Naive B cell (primary cell): ENCODE measurements at regions not wholly inside any gene's neighbourhood (a gene's known extent, or its start where the extent isn't known, plus 50 kb on each side); places are given as distances from the start of the nearest gene placed in this dataset.

Experiments used
- ATAC-seq, 2 donors: fragments of 150-1000 bp; cut with Tn5 transposase; 2 replicates each; pipeline ENCODE4 v1.10.0; 2021; ENCODE audit warnings: low read depth in 2 of 2, mild to moderate bottlenecking in 2 of 2, moderate library complexity in 2 of 2
- DNase-seq: peaks from one replicate; pipeline ENCODE4 v3.0.0; 2022
- H3K27ac Mint-ChIP-seq, 6 donors: one replicate each; pipeline ENCODE4 v1.8.0; 2020 to 2022; ENCODE audit warnings: mild to moderate bottlenecking in 6 of 6, mixed read lengths in 6 of 6, moderate library complexity in 5 of 6, inconsistent platforms in 2 of 6
- H3K27me3 Mint-ChIP-seq, 3 donors: one replicate each; pipeline ENCODE4 v1.8.0; 2021 to 2022; ENCODE audit warnings: mixed read lengths in 3 of 3, mild to moderate bottlenecking in 1 of 3
- H3K36me3 Mint-ChIP-seq, 2 donors: one replicate each; pipeline ENCODE4 v1.8.0; 2020 to 2022; ENCODE audit warnings: mixed read lengths in 2 of 2, inconsistent platforms in 1 of 2, mild to moderate bottlenecking in 1 of 2
- H3K4me1 Mint-ChIP-seq, 3 donors: one replicate each; pipeline ENCODE4 v1.8.0; 2020 to 2022; ENCODE audit warnings: mixed read lengths in 3 of 3, inconsistent platforms in 1 of 3, mild to moderate bottlenecking in 1 of 3, moderate library complexity in 1 of 3
- H3K4me3 Mint-ChIP-seq, 8 donors: one replicate each; pipeline ENCODE4 v1.8.0; 2020 to 2022; ENCODE audit warnings: mild to moderate bottlenecking in 8 of 8, mixed read lengths in 8 of 8, moderate library complexity in 8 of 8, inconsistent platforms in 2 of 8
- H3K9me3 Mint-ChIP-seq, 7 donors: one replicate each; pipeline ENCODE4 v1.8.0; 2020 to 2022; ENCODE audit warnings: mixed read lengths in 7 of 7, mild to moderate bottlenecking in 5 of 7, inconsistent platforms in 2 of 7, moderate library complexity in 1 of 7

GRCh38 chr7:21094589-21094988 is 307.9 kb upstream of the SP8 start:
- Mint-ChIP-seq H3K4me1 (no peaks in the 10 kb centered on the region), H3K27ac (no peak overlapping the region), H3K27me3 (peaks cover 0 to 9% (median 0%) of the 10 kb centered on the region in 3 donors), H3K4me3 (no peak overlapping the region), H3K9me3 (peaks cover 0 to 4% (median 0%) of the 10 kb centered on the region in 7 donors), H3K36me3 (no peaks in the 10 kb centered on the region)
- no peak for ATAC-seq
- DNase-seq, result no peak

GRCh38 chr7:21099432-21099831 is 312.7 kb upstream of the SP8 start:
- DNase-seq (no peak), ATAC-seq (no peak)
- Mint-ChIP-seq H3K27ac (no peak overlapping the region), H3K27me3 (peaks cover 0 to 12% (median 0%) of the 10 kb centered on the region in 3 donors), H3K4me1 (no peaks in the 10 kb centered on the region), H3K4me3 (no peak overlapping the region), H3K36me3 (no peaks in the 10 kb centered on the region), H3K9me3 (peaks cover 0 to 4% (median 1%) of the 10 kb centered on the region in 7 donors)

DNA sequence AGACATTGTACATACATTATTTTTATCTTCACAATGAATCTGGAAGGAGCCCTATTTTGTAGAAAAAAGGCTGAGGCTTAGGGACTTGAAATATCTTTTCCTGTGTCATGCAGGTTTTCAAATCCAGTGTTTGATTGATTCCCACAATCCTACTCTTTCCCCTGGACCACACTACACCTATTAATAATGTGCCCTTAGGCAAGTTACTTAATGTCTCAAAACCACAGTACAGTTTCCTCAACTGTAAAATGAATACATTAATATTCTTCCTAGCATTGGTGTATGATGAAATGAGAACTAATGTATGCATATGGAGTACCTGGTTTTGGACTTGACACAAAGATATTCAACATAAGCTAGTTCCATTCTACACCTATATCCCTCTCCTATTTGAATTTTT is 313.3 kb upstream of the SP8 start:
- H3K36me3 Mint-ChIP-seq, result no peaks in the 10 kb centered on the region
- no peak overlapping the region for H3K27ac Mint-ChIP-seq
- no peak overlapping the region for H3K4me3 Mint-ChIP-seq
- DNase-seq, result no peak
- H3K27me3 Mint-ChIP-seq, result peaks cover 0 to 18% (median 0%) of the 10 kb centered on the region in 3 donors
- H3K9me3 Mint-ChIP-seq, result peaks cover 0 to 4% (median 1%) of the 10 kb centered on the region in 7 donors
- ATAC-seq, result no peak
- no peaks in the 10 kb centered on the region for H3K4me1 Mint-ChIP-seq

- Mint-ChIP-seq H3K27ac (no peak overlapping the region), H3K9me3 (peaks cover 0 to 4% (median 3%) of the 10 kb centered on the region in 7 donors), H3K4me3 (no peak overlapping the region), H3K4me1 (no peaks in the 10 kb centered on the region), H3K36me3 (no peaks in the 10 kb centered on the region), H3K27me3 (peaks cover 0 to 13% (median 0%) of the 10 kb centered on the region in 3 donors)
- DNase-seq (no peak), ATAC-seq (no peak)
These were observed 314.9 kb upstream of the SP8 start for GRCh38 chr7:21101541-21101940.

GRCh38 chr7:21103426-21104123 is 316.9 kb upstream of the SP8 start:
- Mint-ChIP-seq H3K27ac (peak overlapping the region in 1 of 6 donors; percentile 18), H3K4me3 (no peak overlapping the region), H3K4me1 (no peaks in the 10 kb centered on the region), H3K9me3 (peaks cover 0 to 4% (median 1%) of the 10 kb centered on the region in 7 donors), H3K27me3 (peaks cover 0 to 9% (median 0%) of the 10 kb centered on the region in 3 donors), H3K36me3 (no peaks in the 10 kb centered on the region)
- no peak for DNase-seq
- no peak for ATAC-seq

DNA sequence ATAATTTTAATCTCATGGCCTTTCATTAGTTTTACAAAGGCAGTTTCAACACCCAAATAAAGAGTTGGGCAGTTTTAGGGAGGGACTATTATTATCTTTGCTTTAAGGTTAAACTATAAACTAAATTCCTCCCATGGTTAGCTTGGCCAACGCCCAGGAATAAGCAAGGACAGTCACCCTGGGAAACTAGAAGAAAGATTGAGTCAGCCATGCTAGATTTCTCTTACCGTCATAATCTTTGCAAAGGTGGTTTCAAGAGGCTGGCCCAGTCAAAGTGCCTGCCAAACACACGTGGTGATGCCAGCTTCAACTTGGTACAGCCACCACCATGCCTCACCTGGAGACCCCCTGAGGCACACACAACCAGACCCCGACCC is 317.4 kb upstream of the SP8 start:
- Mint-ChIP-seq H3K9me3 (peaks cover 0 to 4% (median 1%) of the 10 kb centered on the region in 7 donors), H3K27me3 (peaks cover 0 to 9% (median 0%) of the 10 kb centered on the region in 3 donors), H3K36me3 (no peaks in the 10 kb centered on the region), H3K4me3 (no peak overlapping the region), H3K27ac (no peak overlapping the region), H3K4me1 (no peaks in the 10 kb centered on the region)
- ATAC-seq, result no peak
- no peak for DNase-seq

- no peak for DNase-seq
- peaks cover 0 to 5% (median 0%) of the 10 kb centered on the region in 3 donors for H3K27me3 Mint-ChIP-seq
- no peaks in the 10 kb centered on the region for H3K4me1 Mint-ChIP-seq
- H3K4me3 Mint-ChIP-seq, result no peak overlapping the region
- no peak overlapping the region for H3K27ac Mint-ChIP-seq
- peaks cover 0 to 4% (median 1%) of the 10 kb centered on the region in 7 donors for H3K9me3 Mint-ChIP-seq
- ATAC-seq, result no peak
- no peaks in the 10 kb centered on the region for H3K36me3 Mint-ChIP-seq
These were observed 319.6 kb upstream of the SP8 start for GRCh38 chr7:21106296-21106732.

GRCh38 chr7:21107101-21107500 is 320.4 kb upstream of the SP8 start:
- Mint-ChIP-seq H3K4me1 (no peaks in the 10 kb centered on the region), H3K9me3 (peaks cover 0 to 4% (median 1%) of the 10 kb centered on the region in 7 donors), H3K4me3 (no peak overlapping the region), H3K27ac (no peak overlapping the region), H3K27me3 (peaks cover 0 to 5% (median 0%) of the 10 kb centered on the region in 3 donors), H3K36me3 (no peaks in the 10 kb centered on the region)
- no peak for DNase-seq
- no peak for ATAC-seq

GRCh38 chr7:21108182-21108581 is 319.7 kb upstream of the SP4 start:
- ATAC-seq (no peak), DNase-seq (no peak)
- Mint-ChIP-seq H3K9me3 (peaks cover 0 to 4% (median 1%) of the 10 kb centered on the region in 7 donors), H3K4me1 (no peaks in the 10 kb centered on the region), H3K27ac (no peak overlapping the region), H3K27me3 (peaks cover 0 to 5% (median 0%) of the 10 kb centered on the region in 3 donors), H3K4me3 (no peak overlapping the region), H3K36me3 (no peaks in the 10 kb centered on the region)

- H3K36me3 Mint-ChIP-seq, result no peaks in the 10 kb centered on the region
- no peak overlapping the region for H3K27ac Mint-ChIP-seq
- no peaks in the 10 kb centered on the region for H3K9me3 Mint-ChIP-seq
- peaks cover 6 to 11% (median 7%) of the 10 kb centered on the region in 3 donors for H3K27me3 Mint-ChIP-seq
- no peaks in the 10 kb centered on the region for H3K4me1 Mint-ChIP-seq
- no peak overlapping the region for H3K4me3 Mint-ChIP-seq
- ATAC-seq (no peak), DNase-seq (no peak)
These were observed 314.1 kb upstream of the SP4 start for GRCh38 chr7:21113609-21114415.

GRCh38 chr7:21123586-21123985 is 304.3 kb upstream of the SP4 start:
- no peak for ATAC-seq

DNA sequence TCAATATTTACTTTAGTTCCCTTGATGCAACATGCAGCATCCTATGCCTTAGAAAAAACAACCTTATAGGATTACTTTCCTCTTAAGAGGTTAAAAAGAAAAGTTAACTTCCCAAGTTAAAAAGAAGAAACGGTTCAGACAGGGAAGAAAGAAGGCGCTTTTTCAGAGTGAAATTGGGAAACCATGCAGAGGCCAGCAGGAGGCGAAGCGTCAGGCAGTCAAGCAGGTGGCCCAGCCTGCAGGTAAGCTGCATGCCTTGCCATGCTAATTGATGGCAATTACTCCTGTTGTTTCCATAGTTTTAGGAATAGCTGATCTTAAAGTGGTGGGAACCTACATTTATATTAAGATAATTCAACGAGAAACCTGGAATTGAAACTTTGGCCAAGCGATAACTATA is 302.6 kb upstream of the SP4 start:
- Mint-ChIP-seq H3K27me3 (peaks cover 0 to 8% (median 6%) of the 10 kb centered on the region in 3 donors), H3K36me3 (no peaks in the 10 kb centered on the region), H3K4me1 (no peaks in the 10 kb centered on the region), H3K4me3 (no peak overlapping the region), H3K27ac (no peak overlapping the region), H3K9me3 (peaks cover 0 to 5% (median 0%) of the 10 kb centered on the region in 7 donors)
- DNase-seq (no peak), ATAC-seq (no peak)

More at GRCh38 chr7:21123586-21123985, 304.3 kb upstream of the SP4 start:
- H3K4me3 Mint-ChIP-seq, result no peak overlapping the region
- no peak for DNase-seq
- H3K27ac Mint-ChIP-seq, result no peak overlapping the region
- H3K9me3 Mint-ChIP-seq, result no peaks in the 10 kb centered on the region
- no peaks in the 10 kb centered on the region for H3K4me1 Mint-ChIP-seq
- H3K27me3 Mint-ChIP-seq, result peaks cover 2 to 10% (median 4%) of the 10 kb centered on the region in 3 donors
- no peaks in the 10 kb centered on the region for H3K36me3 Mint-ChIP-seq

DNA sequence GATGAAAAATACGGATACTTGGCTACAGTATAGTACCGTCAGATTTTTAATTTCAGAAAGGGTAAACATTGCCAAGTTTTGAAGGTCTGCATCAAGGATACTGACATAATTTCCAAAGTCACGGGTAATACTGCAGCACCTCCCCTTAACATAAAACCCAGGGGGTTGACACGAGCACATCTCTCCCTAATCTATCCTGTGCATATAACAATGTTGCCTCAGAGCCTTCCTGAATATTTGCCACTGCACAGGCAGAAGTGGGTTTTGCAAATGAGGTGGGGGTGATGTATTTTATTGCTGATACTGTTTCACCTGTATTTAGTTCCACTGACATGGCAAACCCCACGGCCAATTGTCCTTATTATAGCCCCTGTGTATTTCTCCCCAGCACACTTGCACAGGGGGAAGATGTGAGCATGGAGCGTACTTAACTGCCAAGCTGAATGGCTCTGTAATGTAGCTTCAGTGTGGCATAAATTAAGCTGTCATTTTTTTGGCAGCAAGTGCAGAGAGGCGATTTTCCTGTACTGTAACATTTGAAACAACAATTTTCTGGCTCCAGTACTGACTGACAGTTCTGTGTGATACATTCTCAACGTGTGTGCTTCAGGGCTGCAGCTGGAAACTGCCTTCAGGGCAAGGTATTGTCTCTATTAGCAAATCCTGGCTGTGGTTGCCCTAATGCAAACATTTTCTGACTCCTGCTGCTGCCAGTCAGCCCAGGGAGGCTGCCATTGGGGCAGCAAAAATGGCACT is 299.6 kb upstream of the SP4 start:
- DNase-seq (no peak), ATAC-seq (no peak)
- peaks cover 0 to 4% of the 10 kb centered on the region in 2 donors for H3K36me3 Mint-ChIP-seq
- peaks cover 0 to 14% (median 13%) of the 10 kb centered on the region in 3 donors for H3K27me3 Mint-ChIP-seq
- no peaks in the 10 kb centered on the region for H3K4me1 Mint-ChIP-seq
- H3K9me3 Mint-ChIP-seq, result peaks cover 0 to 13% (median 4%) of the 10 kb centered on the region in 7 donors
- no peak overlapping the region for H3K4me3 Mint-ChIP-seq
- H3K27ac Mint-ChIP-seq, result peak overlapping the region in 1 of 6 donors; percentile 11
